ENCODE measurements at regions not wholly inside any gene's neighbourhood (a gene's known extent, or its start where the extent isn't known, plus 50 kb on each side); places are given as distances from the start of the nearest gene placed in this dataset.

GRCh38 chr4:1515763-1516162 lies 109.5 kb upstream of the NKX1-1 start:
- DNase-seq: no peak
- Histone ChIP-seq H3K36me3 (replicated peaks in 1 of 2) (no peaks in the 10 kb centered on the region), H3K27me3 (peaks cover 39% of the 10 kb centered on the region), H3K27ac (no peak overlapping the region), H3K4me3 (no peak overlapping the region), H3K9me3 (replicated peaks in 1 of 3) (no peaks in the 10 kb centered on the region), H3K4me1 (replicated peaks in 1 of 2) (no peaks in the 10 kb centered on the region)
- intact Hi-C loops (cut with DNase I): loop anchor here (2.0 to 5.0 kb wide), 2 partner anchors 148 to 161 kb away; no protein-coding TSS in a partner anchor
- TF ChIP-seq, protein P1, sequence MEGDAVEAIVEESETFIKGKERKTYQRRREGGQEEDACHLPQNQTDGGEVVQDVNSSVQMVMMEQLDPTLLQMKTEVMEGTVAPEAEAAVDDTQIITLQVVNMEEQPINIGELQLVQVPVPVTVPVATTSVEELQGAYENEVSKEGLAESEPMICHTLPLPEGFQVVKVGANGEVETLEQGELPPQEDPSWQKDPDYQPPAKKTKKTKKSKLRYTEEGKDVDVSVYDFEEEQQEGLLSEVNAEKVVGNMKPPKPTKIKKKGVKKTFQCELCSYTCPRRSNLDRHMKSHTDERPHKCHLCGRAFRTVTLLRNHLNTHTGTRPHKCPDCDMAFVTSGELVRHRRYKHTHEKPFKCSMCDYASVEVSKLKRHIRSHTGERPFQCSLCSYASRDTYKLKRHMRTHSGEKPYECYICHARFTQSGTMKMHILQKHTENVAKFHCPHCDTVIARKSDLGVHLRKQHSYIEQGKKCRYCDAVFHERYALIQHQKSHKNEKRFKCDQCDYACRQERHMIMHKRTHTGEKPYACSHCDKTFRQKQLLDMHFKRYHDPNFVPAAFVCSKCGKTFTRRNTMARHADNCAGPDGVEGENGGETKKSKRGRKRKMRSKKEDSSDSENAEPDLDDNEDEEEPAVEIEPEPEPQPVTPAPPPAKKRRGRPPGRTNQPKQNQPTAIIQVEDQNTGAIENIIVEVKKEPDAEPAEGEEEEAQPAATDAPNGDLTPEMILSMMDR (IDR thresholded peaks at IDR 0.05): no peak
- TF ChIP-seq POLR2A (IDR thresholded peaks at IDR 0.05): no peak
- WGBS, 4 donors: 77 to 92% (median 88%) methylated on average over 4 to 5 of the region's 5 CpGs

DNA sequence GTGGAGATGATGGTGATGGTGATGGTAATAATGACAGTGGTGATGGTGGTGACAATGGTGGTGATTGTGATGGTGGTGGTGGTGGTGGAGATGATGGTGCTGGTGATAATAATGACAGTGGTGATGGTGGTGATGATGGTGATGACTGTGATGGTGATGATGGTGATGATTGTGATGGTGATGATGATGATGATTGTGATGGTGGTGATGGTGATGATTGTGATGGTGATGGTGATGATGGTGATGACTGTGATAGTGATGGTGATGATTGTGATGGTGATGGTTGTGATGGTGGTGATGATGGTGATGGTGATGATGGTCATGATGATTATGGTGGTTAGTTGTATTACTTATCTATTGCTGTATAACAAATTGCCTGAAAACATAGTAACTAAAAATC lies 108.9 kb upstream of the NKX1-1 start:
- Histone ChIP-seq H3K27ac (no peak overlapping the region), H3K4me3 (no peak overlapping the region), H3K27me3 (peaks cover 39% of the 10 kb centered on the region), H3K4me1 (replicated peaks in 1 of 2) (no peaks in the 10 kb centered on the region), H3K9me3 (replicated peaks in 1 of 3) (no peaks in the 10 kb centered on the region), H3K36me3 (replicated peaks in 1 of 2) (no peaks in the 10 kb centered on the region)
- no peak for DNase-seq
- TF ChIP-seq, protein P1 (IDR thresholded peaks at IDR 0.05): no peak
- TF ChIP-seq POLR2A (IDR thresholded peaks at IDR 0.05): no peak
- intact Hi-C loops (cut with DNase I): loop anchor here (2.0 to 5.0 kb wide), 2 partner anchors 148 to 160 kb away; no protein-coding TSS in a partner anchor

GRCh38 chr4:1514612-1515011 lies 108.4 kb upstream of the NKX1-1 start:
- TF ChIP-seq, protein P1 (IDR thresholded peaks at IDR 0.05): no peak
- no peak for TF ChIP-seq POLR2A (IDR thresholded peaks at IDR 0.05)
- Histone ChIP-seq H3K27ac (no peak overlapping the region), H3K36me3 (replicated peaks in 1 of 2) (no peaks in the 10 kb centered on the region), H3K9me3 (replicated peaks in 1 of 3) (no peaks in the 10 kb centered on the region), H3K4me1 (replicated peaks in 1 of 2) (no peaks in the 10 kb centered on the region), H3K4me3 (no peak overlapping the region), H3K27me3 (peaks cover 39% of the 10 kb centered on the region)
- no peak for DNase-seq
- intact Hi-C loops (cut with DNase I): loop anchor here (2.0 to 5.0 kb wide), 3 partner anchors 147 to 160 kb away; no protein-coding TSS in a partner anchor
- WGBS, 4 donors: 69 to 91% (median 74%) methylated on average over 3 of the region's 3 CpGs

- H3K9me3 ChIP-seq (replicated peaks in 1 of 3): no peaks in the 10 kb centered on the region
- H3K4me3 ChIP-seq: no peak overlapping the region
- intact Hi-C loops (cut with DNase I): loop anchor here (2.0 to 5.0 kb wide), 2 partner anchors 157 to 159 kb away; no protein-coding TSS in a partner anchor
- no peak overlapping the region for H3K27ac ChIP-seq
- no peak for DNase-seq
- TF ChIP-seq, protein P1 (IDR thresholded peaks at IDR 0.05): no peak
- no peak for TF ChIP-seq POLR2A (IDR thresholded peaks at IDR 0.05)
- no peaks in the 10 kb centered on the region for H3K36me3 ChIP-seq (replicated peaks in 1 of 2)
- H3K27me3 ChIP-seq: peaks cover 37% of the 10 kb centered on the region
- 84 to 91% (median 87%) methylated on average over 4 of the region's 4 CpGs for WGBS, 4 donors
- H3K4me1 ChIP-seq (replicated peaks in 1 of 2): no peaks in the 10 kb centered on the region
These were observed 107.8 kb upstream of the NKX1-1 start for GRCh38 chr4:1513936-1514483.
